ENCODE measurements at regions not wholly inside any gene's neighbourhood (a gene's known extent, or its start where the extent isn't known, plus 50 kb on each side); places are given as distances from the start of the nearest gene placed in this dataset.

DNA sequence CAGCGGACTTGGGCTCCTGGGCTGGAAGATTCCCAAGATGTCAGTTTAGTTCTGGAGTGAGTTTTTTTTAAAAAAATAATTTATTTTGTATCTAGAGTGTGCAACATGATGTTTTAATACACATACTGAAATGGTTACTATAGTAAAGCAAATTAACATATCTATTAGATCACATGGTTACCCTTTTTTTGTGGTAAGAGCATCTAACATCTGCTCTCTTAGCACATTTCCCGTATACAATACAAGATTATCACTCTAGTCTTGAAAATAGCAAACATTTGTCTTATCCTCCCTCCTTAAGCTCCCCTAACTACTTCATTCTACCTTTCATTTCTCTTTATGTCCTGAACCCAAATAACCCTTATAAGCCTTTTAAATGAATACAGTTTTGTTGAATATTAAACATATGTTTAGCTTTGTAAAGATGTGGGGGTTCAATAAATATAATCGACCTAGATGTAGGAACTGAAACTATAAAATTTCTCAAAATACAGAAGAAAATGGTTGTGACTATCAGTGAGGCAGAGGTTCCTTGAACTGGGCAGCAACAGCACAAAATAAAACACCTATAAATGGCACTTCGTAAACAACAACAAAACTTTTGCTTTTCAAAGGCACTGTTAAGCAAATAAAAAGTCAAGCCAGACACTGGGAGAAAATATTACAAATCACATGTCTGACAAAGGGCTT, 466.6 kb downstream of the FGF9 start:
- no peak for FAIRE-seq

DNA sequence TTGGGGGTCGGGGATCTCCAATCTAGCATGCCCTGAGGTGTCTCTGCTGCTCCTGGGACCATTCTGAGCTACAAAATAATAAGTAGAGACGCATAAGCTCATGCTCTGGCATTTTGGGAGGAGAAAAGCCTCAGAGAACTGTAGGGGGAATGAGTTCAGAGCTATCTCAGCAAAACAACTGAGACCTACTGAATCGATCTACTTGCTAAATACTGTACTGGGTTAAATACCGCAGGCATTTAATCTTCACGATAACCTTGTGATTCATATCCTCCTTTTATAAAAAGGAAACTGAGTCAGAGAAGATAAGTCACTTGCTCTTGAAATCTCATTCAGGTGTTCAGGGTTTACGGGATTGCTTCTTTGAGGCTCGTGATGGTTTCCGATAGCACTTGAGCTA, 468.1 kb downstream of the FGF9 start:
- no peak for FAIRE-seq

DNA sequence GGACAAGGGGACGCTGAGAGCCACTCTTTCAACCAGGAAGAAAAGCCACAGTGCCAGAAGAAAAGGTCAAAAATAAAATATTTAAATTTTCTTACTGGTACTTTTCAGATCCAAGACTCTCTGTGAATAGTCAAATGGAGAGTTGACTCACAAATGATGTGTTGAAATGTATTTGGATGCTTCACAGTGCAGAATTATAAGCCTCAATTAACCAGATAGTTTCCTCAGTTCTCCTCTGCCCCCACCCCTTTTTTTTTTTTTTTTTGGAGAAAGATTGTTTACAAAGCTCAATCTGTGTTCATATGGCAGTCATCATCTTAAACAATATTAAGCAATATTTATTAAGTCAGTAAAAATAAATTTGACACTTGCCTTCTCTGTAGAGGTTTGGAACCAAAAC, 470.8 kb downstream of the FGF9 start:
- no peak for FAIRE-seq

DNA sequence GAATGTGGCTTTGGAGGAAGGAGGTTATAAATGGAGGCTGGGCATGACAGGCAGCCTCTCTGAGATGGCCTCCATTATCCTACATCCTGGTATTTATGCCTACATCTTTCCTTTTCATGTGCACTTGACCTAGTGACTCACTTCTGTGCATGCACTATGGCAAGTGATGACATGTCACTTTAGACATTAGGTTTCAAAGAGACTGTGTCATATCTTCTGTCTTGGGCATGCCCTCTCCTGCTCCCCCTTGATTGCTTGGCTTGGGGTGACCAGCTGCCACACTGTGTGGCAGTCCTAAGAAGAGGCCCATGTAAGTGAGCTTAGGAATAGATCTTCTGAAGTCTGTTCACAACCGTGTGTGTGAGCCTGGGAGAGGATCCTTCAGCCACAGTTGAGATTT, 472.8 kb downstream of the FGF9 start:
- FAIRE-seq, result no peak

DNA sequence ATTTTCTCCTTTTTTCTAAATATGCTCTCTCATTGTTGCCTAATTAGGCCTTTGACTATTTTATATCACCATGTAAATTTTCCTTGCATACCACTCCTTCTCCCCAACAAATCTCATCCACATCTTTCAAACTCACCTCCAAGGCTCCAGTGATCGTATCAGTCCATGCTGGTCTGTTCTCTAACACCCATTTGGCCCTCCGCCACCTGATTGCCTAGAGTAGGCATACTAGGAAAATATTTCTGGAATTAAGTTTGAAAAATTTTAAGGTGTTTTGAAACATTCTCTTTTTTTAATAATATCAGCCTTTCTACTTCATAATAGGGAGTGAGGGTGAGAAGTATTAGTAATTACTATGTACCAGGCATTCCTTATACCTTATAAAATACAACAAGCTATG, 473.9 kb downstream of the FGF9 start:
- FAIRE-seq, result no peak

DNA sequence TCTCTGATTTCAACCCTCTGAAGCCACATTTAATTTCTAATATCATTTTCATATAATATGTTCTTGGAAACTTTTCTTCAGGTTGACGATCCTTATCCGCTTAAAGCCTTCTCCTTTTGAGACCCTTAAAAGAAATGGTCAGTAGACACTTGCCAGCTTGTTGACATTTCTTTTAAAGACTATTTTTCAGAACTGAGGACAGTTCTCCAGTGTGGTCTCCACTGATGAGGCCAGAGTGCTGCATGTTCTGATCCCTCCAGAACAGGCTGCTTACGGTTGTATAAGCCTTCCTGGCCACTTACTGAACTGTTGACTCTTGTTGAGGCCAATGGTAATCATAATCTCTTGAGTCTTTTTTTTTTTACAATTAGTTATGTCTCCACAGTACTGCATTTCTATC, 477.3 kb downstream of the FGF9 start:
- no peak for FAIRE-seq

DNA sequence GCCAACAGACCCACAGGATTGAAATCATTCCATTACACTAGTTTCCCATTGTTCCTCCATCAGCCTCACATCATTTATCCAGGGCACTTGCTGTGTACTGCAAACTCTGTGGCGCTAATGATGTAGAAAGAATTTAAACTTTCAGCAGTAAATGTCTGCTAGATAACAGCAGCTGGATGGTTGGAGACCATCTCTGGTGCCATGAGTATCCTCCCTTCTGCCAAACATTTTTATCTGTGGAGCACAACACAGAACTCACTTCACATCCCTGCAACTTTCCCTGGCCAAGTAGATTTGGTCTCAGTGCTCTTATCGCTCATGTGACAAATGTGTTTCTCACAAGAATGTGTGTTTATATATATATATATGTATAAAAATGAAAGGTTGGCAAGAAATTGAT, 481.9 kb downstream of the FGF9 start:
- no peak for FAIRE-seq

DNA sequence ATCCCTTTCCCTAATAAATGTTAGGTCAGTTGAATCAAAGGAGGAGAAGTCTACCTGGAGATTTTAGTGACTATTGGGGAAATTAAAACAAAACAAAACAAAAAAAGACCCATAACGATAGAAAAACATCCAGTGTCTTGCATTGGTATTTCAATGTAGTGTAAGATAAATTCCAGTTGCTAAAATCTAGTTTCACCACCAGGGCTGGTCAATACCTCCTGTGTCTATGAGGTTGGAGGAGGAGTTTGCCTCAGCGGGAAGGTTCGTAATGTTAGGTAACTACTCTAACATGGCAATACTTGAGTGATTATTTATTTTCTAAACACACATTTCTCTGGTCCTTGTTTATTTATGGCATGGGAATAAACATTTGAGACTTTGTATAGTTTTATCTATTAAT, 483.2 kb downstream of the FGF9 start:
- FAIRE-seq, result no peak

DNA sequence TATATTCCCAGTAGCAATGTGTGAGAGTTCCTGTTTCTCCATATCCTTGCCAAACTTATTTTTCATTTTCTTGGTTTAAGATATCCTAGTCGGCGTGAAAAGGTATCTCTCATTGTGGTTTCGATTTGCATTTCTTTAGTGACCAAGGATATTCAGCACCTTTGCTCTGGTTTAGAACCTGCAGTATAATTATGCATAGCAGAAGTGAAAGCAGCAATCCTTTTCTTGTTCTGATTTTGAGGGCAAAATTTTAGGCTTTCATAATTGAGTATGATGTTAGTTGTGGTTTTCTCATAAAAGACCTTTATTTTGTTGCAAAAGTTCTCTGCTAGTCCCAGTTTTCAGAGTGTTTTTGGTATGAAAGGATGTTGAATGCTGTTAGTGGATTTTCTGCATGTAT, 491.0 kb downstream of the FGF9 start:
- no peak for FAIRE-seq

DNA sequence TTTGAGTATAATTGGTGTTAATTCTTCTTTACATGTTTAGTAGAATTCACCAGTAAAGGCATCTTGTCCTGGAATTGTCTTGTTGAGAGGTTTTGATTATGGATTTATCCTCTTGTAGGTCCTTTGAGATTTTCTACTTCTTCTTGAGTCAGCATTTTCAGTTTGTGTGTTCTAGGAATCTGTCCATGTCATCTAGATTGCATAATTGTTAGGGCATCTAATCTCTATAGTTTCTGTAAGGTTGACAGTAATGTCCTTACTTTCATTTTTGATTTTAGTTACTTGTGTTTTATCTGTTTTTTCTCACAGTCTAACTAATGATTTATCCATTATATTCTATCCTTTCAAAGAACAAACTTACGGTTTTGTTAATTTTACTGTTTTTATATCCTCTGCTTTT, 492.0 kb downstream of the FGF9 start:
- no peak for FAIRE-seq

DNA sequence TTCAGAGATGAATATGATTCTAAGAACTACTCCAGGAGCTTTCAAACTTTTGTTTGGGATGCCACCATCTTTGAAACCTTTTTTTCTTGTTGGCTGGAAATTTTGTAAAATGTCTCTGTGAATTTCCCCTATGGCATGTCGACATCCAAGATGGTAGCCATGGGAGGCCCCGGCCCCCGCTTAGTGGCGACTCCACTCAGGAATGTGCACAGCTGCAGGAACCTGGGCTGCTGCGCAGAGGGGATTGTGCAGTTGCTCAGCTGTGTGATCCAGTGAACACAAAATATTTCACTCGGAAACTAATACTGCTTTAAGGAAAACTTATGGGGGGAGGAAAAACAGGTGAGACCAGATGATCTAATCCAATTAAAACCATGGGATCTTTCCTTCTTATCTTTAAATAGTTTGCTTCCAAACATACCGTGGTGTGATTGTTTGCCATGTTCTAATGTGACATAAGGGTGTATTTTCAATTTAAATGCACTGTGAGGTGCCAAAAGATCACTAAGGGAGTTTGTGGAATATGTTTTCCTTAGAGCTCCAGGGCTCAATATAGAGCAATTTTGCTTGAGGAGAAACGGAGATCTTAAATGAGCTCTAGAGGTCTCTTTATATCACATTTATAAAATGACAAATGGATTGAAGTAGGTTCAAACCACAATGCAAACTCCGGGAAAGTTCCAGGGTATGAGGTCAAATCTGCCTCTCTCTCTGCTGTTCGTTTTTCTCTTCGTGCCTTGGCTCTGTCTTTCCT, 497.7 kb downstream of the FGF9 start:
- FAIRE-seq, result no peak

DNA sequence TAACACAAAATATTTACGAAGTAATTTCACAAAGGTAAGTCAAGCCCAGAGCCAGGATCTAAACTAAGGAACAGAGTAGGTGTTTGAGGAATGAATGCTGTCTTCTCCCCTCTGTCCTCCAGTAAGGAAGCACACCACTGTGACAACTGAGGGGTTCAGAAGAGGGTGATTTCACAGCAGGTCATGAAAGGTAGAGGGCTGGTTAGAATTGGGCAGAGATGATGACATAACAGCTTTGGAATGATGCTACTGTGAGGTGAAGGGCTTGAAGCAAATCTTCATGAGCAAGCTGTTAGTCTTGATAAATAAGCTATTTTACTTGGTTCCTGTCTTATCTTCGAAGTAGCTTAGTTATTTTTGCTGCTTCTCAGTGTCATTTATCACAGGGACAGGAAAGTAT, 498.6 kb downstream of the FGF9 start:
- no peak for FAIRE-seq

DNA sequence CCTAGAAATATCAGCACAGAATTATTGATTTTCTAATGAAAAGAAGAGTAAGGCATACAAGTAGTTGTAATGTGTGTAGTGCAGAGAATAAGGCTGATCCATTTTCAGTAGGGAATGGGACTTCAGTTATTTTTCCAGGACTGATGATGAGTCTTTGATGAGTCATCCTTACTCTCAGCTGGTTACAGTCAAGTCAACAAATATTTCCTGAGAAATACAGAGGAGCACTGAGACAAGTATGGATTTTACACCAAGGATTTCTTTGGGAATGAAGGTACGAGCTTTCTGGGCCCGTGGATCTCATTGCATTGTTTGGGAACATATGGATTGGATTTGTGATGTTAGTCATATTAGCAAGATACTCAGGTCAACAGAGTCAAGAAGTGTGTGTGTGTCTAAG, 502.7 kb downstream of the FGF9 start:
- FAIRE-seq, result no peak

DNA sequence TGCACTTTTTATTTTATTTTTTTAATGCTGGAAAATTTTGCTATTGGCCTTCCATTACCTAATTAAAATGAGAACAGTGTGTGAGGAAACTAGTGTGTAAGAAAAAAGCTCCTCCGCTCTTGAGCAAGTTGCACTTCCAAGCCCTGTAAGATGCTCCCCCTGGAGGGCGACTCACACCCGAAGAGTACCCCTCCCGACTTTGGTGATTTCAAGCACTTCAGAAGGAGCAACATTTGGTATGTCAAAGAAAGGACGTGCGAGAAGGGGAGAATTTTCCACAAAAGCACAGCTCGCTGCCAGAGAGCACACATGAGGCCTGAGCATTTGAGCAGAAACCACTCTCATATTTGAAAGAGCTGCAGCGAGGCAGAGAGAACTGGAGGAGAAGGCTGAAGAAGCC, 504.4 kb downstream of the FGF9 start:
- FAIRE-seq, result no peak

DNA sequence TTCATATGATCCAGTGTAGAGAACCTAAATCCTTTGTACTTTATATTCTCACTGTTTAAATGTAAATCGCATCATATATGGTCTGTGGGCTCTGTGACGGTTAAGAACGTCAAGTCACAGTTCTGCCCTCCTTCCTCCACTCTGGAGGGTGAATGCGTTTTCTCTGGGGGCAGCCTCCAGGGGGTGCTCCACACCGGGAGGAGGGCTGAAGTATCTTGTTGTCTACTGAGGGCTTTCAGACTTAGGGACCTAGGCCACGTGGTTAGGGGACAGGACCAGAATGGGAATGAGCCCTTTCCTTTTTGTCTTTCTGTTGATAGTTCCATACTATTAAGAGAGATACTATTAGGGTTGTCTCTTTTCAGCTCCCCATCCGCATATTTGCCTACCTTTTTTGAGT, 504.9 kb downstream of the FGF9 start:
- no peak for FAIRE-seq

DNA sequence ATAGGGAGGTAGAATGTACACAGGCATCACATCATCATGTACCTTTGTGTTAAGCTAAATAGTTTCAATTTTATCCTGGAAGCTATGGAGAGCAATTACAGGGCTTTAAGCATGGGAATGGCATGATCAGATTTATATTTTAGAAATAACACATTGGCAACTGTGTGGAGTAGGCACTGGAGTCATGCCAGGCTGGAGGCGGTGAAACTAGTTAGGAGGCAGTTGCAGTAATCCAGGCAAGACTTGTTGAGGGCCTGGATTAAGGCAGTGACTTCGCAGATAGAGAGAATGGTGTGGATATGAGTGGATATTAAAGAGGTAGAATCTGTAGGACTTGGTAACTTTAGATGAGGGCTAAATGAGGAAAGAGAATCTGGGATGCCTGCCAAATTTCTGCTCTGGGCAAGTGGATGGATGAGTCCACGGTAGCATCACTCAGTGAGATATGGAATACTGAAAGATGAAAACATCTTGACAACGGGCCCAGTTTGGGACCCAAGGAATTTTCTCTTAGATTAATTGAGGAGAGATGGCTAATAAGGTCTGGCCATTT, 506.2 kb downstream of the FGF9 start:
- FAIRE-seq, result no peak

DNA sequence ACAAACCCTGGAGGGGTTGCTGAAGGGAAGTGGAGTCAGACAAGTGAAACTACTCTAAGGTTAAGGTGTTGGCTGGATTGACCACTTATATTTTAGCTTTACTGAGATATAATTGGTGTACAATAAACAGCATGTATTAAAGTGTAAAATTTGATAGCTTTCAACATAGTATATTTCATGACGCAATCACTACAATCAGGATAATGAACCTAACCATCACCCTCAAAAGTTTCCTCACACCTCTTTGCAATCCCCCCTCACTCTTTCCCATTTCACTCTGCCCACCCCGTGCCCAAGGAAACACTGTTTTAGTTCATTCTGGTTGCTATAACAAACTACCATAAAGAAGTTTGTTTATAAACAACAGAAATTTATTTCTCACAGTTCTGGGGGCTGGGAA, 508.0 kb downstream of the FGF9 start:
- no peak for FAIRE-seq

DNA sequence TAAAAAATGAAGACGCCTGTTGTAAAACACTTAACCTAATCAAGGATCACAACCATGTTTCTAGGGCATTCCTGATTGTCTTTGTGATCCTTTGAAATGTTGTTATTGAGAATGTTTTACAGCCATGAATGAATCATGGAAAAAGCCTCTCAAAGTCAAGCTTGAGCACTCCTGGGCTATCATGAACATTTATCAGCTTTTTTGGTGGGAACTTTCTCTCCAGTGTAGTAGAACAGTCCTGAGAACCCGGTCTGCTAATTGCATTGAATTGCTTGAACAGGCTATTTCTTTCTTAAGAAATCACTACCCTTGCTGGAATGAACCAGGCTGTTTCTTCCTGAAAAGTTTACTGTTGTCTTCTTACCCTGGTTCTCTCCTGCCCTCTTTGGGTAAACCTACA, 516.5 kb downstream of the FGF9 start:
- FAIRE-seq, result no peak

DNA sequence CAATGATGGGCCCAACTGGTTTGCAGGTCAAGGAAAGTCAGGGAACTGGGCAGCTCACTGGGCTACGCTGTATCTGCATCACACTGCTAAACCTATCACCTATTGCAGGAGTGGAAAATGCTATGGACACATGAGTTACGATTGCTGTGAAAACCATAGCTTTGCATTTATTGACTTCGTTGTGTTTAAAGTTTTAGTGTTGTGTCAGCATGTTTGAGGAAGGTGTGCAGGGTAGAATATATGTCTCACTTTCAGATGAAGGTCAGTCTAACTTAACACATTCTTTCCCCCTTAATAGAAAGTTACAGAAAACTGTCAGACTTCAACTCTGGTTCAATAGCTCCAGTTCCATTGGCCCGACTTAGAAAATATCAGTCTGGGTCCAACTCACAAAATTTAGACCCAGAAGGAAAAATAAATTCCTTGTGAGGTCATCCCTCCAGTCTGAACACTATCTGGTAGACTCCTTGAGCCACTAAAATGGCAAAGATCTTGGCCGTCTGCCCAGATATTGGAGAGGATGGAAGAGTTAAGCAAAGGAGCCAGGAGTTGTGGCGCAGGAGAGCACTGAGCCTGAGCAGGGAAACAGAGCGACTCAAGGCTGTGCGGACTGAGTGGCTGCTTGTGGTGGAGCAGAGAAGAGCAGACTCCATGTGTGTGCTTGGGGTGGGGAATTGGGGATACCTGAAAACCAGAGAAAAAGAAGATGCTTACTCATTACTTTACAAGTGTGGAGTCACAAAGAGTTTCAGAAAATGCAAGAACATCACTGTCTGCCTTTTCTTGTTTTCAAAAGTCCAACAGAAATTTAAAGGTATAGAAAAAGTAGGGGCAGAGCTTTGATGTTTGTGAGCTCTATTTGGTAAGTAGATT, 518.5 kb downstream of the FGF9 start:
- FAIRE-seq, result no peak

DNA sequence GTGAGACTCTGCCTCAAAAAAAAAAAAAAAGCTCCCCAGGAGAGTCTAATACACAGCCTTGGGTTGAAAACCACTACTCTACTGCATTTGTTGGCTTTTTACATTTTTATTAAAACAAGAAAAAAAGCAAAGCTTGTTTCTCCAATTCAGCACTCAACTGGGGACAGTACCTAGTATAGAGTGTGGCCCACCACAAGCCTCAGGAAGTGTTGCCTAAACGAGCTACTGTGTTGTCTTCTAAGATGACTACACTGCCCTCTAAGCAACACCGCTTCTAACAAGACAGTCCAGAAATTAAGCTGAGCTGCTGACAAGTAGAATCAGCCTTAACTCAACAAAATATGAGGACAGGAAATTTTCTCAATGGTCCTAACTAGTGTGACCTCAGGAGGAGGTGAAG, 522.2 kb downstream of the FGF9 start:
- FAIRE-seq, result no peak

DNA sequence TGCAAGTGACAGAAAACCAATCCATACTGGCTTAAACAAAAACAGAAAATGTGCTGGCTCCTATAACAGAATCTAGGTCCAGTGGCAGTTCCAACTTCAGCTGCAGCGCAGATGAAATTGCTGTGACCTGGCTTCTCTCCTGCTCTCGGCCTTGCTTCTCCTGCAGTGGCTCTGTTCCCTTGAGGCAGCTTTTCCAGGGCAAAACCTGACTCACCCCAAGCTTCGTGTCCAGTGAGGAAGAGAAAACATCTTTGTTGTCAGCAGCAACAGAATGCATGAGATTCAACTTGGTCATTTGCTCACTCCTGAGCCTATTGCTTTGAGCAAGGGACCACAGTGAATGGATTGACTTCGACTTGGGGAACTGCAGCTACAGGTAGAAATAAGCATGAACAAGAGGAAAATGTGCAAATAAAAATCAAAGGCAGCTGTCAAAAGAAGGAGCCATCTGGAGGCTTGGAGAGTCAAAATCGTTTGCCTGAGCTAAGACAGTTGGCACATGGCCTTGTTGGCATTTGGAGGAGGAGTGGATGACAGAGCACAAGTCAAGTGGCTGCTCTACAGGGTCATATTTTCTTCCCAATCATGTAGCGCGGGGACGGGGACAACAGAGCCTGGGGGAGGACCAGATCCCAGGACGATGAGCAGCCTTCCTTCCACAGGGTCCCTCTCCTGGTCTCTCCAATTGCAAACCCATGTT, 523.4 kb downstream of the FGF9 start:
- no peak for FAIRE-seq

DNA sequence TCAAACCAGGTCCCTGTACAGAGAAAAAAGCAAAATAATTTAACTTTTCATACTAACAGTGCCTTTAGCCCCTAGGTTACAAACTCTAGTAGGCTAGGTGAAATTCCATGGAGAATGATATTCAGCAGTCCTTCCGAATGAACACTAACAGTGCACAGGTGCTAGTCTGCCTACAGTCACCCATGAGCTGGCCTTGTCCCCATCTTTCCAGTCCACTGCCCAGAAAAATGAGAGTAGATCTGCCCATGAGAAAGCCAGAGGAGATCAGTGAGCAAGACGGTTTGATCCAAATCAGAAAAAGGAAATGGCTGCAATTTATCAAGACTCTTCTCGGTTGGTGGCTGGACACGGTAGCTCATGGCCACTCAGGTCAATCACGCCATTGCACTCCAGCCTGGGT, 524.9 kb downstream of the FGF9 start:
- FAIRE-seq, result no peak

DNA sequence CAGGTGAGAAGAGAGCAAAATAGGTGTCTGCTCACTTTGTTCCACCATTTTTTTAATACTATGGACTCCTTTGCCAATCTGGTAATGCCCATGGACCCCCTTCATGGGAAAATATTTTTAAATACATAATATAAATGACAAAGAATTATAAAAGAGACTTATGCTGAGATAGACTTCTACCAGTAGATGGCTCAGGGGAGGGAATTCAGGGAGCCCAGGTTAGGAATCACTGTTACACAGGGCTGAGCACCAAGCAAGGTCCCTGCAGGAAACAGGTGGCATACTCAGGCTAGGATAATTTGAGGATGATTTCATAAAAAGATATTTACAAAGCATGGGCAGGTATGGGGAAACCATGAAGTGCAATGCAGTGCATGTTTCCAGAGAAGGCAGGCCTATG, 525.9 kb downstream of the FGF9 start:
- FAIRE-seq, result no peak
